Suprapubic skin (tissue), 3 donors: ENCODE measurements at regions not wholly inside any gene's neighbourhood (a gene's known extent, or its start where the extent isn't known, plus 50 kb on each side); places are given as distances from the start of the nearest gene placed in this dataset.
"Not testable (repeated sequence)": the region's sequence is repeated elsewhere in the genome, so short reads cannot be mapped to it uniquely, and the experiment has no call there.

Experiments
- POLR2A ChIP-seq, 2 donors: fragments of 450-650 bp; IDR thresholded peaks; one replicate each; pipeline ENCODE4 v1.6.1; 2017; ENCODE audit warnings: antibody characterized with exemption in 2 of 2, mild to moderate bottlenecking in 2 of 2, moderate library complexity in 2 of 2
- TF ChIP-seq, protein P1 (sequence below), 2 donors: fragments of 200-600 bp in 1 of 2; fragments of 450-650 bp in 1 of 2; sonication (generic) in 1 of 2; IDR thresholded peaks; one replicate each; pipeline ENCODE4 v1.5.1; 2016 to 2019; ENCODE audit warnings: antibody characterized with exemption in 2 of 2, mild to moderate bottlenecking in 1 of 2, moderate library complexity in 1 of 2

DNA sequence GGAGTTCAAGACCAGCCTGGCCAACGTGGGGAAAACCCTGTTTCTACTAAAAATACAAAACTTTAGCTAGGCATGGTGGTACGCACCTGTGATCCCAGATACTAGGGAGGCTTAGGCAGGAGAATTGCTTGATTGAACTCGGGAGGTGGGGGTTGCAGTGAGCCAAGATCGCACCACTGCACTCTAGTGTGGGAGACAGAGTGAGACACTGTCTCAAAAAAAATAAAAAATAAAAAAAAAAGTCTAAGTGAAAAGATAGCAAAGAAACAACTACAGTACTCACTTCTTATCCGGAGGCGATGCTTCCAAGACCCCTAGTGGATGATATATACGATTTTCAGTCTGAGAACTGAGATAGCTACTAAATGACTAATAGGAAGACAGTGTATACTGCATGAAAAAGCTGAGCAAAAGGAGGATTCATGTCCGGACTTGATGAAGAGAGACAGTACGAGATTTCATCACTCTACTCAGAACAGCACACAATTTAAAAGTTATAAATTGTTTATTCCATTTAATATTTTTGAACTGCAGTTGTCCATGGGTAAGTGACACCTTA is 138.7 kb upstream of the GOLGA6L6 start:
- TF ChIP-seq, protein P1, sequence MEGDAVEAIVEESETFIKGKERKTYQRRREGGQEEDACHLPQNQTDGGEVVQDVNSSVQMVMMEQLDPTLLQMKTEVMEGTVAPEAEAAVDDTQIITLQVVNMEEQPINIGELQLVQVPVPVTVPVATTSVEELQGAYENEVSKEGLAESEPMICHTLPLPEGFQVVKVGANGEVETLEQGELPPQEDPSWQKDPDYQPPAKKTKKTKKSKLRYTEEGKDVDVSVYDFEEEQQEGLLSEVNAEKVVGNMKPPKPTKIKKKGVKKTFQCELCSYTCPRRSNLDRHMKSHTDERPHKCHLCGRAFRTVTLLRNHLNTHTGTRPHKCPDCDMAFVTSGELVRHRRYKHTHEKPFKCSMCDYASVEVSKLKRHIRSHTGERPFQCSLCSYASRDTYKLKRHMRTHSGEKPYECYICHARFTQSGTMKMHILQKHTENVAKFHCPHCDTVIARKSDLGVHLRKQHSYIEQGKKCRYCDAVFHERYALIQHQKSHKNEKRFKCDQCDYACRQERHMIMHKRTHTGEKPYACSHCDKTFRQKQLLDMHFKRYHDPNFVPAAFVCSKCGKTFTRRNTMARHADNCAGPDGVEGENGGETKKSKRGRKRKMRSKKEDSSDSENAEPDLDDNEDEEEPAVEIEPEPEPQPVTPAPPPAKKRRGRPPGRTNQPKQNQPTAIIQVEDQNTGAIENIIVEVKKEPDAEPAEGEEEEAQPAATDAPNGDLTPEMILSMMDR (IDR thresholded peaks at IDR 0.05) = not testable (repeated sequence)
- TF ChIP-seq POLR2A (IDR thresholded peaks at IDR 0.05) = not testable (repeated sequence)
